NCI-H524 (cell line): ENCODE measurements at regions not wholly inside any gene's neighbourhood (a gene's known extent, or its start where the extent isn't known, plus 50 kb on each side); places are given as distances from the start of the nearest gene placed in this dataset.
"Not testable (repeated sequence)": the region's sequence is repeated elsewhere in the genome, so short reads cannot be mapped to it uniquely, and the experiment has no call there.

Source experiments
- DNase-seq, 2 experiments: peaks; one replicate each; lab custom pipeline; 2025; lab: John Stamatoyannopoulos, UW

GRCh38 chr4:134501488-134501887 is 299.9 kb upstream of the PABPC4L start:
- DNase-seq = not testable (repeated sequence)

DNA sequence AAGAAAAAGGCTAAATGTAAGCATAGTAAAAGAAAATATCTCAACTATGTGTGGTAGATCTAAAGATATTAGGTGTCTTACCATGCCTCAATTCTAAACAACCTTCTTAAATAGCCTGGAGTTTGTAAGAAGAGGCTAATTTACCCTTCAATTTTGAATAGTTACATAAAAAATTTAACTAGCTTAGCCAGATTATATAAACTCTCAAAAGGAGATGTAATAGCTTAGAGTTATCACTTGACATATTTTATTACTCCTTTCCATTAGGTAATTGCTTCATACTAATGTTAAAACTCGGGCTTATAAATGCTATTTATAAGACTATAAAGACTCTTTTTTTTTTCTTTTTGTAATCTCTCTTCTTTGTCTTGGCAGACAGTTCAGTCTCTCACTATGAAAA is 297.5 kb upstream of the PABPC4L start:
- DNase-seq = no peak

DNA sequence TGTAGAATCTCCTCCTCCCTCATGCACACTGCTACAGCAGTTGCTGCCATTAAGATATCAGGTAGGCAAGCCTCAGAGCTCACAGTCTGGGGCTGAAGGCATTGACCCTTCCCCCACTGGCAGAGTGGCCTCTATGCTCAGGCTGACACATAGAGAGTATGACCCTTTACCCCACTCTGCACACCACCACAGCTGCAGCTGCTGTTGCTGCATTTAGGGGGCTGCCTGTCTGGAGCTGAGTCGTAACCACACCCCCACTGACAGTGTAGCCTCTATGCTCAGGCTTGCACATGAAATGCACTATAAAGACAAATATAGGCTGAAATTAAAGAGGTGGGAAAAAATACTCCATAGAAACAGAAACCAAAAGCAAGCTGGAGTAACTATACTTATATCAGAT is 289.3 kb upstream of the PABPC4L start:
- DNase-seq = no peak

GRCh38 chr4:134483514-134483913 is 281.9 kb upstream of the PABPC4L start:
- not testable (repeated sequence) for DNase-seq

DNA sequence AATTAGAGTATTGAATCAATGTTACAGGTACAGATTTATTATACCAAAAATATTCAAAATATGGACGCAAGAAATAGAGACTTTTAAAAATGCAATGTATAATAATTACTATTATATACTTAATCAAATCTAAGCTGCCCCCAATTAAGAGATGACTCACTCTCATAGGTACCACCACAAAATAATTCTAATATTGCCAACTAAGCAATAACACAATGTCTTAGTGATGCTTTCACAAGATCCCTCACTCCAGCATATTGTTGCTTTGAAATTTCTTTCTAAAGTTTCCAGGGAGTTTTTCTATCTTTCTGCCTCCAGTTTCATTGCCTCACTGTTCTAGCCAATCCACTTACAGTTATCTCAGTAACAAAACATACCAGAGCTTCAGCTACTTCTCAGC is 270.0 kb upstream of the PABPC4L start:
- DNase-seq = no peak

DNA sequence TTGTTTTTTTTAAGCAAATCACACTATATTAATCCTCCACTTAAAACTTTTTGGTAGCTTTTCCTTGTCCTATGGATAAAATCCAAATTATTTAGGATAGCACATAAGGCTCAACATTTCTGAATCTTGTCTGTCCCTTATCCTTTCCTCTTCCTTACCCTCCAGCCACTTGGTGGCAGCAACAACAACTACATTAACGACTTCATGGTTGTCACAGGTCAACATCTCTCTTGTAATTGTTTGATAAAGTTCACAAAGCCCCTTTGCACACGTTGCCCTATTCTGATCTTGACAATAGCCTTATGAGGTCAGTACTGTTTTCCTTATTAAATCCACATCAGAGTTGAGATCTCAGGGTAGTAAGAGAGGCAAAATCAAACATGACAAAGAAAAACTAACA is 269.0 kb upstream of the PABPC4L start:
- peak; percentile 20 to 28 for DNase-seq

DNA sequence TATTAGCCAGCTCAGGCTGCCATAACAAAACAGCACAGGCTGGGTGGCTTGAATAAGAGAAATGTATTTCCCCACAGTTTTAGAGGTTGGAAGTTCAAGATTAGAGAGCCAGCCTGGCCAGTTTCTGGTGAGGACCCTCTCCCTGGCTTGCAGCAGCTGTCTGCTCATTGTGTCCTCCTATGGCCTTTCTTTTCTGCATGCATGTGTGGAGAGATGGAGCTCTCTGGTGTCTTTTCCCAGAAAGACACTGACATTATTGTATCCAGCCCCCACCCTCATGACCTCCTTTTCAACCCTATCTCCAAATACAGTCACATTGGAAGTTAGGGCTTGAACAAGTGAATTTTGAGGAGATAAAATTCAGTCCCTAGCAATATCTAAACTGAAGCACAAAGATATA is 263.8 kb upstream of the PABPC4L start:
- DNase-seq = peak in 1 of 2 experiments; percentile 33

- no peak for DNase-seq
Measured at GRCh38 chr4:134463771-134464170, 262.2 kb upstream of the PABPC4L start.

DNA sequence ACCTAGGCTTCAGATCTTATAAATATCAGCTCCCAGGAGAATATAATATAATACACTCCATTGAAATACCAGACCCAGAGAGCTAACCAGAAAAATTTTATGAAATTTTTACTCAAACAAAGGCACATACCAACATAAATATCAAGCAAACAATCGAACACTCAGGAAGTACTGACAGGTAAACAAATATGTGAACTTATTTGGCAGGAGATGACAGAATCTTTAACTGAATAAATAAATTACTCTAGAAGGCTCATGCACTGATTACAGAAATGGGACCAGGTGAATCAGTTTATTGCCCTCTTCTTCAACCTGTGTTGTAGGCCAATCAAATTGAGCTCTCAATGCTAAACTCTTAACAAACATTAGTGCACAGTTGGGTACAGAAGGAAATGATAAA is 225.2 kb upstream of the PABPC4L start:
- DNase-seq = no peak

DNA sequence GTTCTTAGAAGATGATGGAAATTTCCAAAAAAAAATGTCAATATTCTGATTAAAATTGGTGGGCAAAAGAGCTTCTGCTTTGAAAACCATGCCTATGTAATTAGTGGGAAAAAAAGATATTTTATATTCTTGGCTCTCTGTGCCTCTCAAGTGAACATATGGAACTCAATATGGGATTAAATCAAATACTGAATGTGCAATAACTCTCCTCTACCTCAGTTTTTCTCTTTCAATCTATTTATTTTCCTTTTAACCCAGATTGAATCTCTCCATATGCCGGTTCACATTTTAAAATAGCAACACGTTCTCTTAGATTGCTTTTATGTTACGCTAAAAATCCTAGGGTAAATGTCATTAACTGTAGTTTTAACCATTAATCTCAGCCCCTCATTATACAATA is 224.2 kb upstream of the PABPC4L start:
- no peak for DNase-seq

DNA sequence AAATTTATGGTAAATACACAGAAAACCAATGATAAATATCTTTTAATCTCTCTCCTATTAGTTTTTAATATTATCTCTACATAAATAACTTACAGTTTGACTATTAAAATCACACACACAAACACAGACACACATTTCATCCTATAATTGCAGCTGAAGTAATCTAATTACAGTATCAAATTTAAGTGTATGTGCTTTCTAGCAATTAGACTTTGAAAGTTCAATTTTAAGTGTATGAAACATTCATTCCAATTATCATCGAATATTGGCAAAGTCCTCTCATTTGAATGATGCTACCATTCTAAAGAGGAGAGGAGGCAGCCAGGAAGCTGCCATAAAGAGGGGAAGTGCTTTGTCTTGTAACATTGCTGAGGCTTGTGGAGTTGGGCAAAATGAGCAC is 221.2 kb upstream of the PABPC4L start:
- DNase-seq = no peak

DNA sequence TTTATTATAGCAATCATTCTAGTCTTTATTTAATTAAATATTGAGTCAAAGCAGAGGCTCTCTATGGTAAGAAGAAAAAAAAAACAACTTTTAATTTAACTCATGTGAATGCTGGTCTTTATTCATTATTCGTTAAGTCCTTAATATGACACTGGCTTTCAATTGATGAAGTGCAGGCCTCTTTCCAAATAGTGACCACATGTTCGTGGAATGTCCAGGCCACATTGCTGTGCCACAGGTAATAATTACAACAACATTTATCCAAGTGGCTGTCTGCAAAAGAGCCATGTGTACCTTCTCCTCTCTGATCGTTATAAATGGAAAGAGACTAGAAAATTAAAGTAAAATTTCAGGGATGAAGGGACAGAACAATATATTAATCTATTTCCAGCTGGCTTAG is 220.1 kb upstream of the PABPC4L start:
- DNase-seq = no peak

GRCh38 chr4:134408897-134409296 is 207.3 kb upstream of the PABPC4L start:
- no peak for DNase-seq

DNA sequence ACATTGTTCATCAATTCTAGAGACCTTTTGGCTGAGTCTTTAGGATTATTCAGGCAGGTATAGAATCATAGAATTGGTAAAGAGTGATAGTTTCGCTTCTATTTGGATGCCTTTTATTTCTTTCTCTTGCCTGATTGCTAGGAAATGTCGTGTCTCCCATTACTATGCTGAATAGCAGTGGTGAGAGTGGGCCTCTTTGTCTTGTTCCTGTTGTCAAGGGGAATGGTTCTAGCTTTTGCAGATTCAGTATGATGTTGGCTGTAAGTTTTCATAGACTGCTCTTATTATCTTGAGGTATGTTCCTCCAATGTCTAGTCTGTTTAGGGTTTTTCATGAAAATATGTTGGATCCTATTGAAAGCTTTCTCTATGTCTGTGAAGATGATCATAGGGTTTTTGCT is 200.2 kb upstream of the PABPC4L start:
- DNase-seq = no peak

GRCh38 chr4:134393592-134393991 is 192.0 kb upstream of the PABPC4L start:
- DNase-seq = no peak

- no peak for DNase-seq
Measured at GRCh38 chr4:134390319-134390718, 188.7 kb upstream of the PABPC4L start.

DNA sequence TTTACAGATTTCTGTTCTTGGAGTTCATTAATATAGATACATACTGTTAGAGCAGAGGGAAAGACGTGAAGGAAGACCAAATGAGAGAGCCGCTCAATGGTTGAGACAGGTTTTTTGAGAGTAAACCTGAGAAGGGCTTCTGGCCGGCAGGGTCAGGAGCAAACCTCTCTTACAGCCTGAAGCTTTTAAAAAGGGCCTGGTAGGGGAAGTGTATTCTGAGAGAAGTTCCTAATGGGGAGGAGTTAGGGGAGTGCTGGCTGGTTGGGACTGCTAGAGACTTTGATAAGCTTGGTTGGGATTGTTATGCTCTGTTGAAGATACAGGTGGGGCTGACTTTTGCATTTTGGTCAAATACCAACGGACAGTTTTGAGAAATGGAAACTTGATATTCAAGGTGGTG is 186.8 kb upstream of the PABPC4L start:
- DNase-seq = no peak

DNA sequence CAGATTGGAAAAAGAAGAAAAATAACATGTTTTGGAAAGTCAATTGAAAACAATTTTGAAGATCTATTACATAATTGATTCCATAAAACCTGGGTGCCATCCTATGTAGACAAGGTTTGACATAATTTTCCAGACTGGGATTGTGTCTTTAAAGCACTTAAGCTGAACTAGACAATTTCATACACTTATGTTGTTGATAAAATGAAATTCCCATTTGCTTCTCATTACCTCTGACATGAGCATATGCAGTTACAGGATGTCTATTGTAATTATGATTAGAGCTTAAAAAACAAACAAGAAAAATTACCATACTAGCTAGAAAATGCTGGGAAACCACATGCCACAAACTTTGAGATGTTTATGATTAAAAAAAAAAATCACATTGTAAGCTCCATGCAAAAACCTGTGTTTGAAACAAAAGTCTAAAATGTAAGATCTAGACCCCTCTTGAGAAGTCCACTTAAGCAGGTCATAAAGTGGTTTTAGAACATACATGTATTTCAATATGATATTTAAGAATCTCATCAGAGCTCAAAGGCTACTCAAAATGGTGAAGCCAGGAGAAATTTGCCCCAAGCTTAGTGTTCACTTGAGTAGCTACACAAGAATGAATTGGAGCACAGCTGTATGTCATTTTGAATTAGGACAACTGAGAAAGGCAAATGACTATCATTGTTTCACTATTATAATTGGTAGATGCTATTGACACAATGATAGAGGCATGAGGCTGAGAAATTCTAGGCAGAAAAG is 181.1 kb upstream of the PABPC4L start:
- no peak for DNase-seq

DNA sequence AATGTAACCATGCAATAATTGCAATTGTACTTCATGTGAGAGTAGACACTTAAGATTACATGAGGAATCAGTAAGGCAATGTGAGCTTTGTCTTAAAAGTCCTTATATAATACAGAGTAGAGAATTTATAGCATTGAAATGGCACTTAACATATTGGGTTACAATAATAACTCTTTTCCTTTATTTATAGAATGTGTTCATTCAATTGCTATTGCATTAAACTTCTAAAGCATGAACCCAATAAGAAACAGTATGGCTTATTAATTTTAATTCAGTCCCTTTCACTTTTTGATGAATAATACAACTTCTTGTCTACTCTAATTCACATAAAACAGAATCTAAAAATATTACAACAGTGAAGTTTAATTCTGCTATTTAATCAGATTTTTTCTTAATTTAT is 174.2 kb upstream of the PABPC4L start:
- DNase-seq = no peak

- DNase-seq = no peak
Measured at GRCh38 chr4:134365852-134366251, 164.3 kb upstream of the PABPC4L start.

DNA sequence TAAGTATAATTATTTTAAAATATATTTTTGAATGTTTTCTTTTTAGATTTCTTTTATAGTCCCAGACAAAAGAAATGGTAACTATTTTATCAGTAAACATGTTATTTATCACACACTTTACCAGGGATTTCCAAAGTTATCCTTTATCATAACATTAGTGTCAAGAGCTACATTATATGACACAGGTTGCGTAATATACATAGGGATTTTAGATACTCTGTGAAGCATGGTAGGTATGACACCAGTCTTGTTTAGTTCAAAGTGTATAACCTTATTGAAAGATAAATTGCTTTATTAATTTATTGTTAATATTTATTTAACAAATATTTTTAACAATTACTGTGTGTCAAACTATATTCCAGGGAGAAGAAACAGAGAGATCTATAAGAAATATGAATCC is 163.3 kb upstream of the PABPC4L start:
- no peak for DNase-seq

DNA sequence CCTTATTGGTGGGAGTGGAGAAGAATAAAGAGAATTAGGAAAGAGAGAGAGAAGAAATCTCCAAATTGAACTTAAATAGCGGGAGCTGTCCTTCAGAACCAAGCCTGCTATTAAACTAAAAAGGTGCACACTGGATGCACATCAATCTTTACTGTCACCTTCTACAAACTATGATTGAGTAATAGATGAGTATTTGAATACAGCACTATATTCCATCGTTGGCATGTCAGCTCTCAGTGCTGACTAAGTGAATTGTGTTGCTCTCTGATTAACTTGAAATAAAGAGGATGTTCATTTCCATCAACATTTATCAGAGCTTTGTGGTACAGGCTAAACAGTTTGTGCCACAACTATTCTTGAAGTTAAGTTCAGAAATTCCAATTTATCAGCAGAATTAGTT is 143.7 kb upstream of the PABPC4L start:
- no peak for DNase-seq

DNA sequence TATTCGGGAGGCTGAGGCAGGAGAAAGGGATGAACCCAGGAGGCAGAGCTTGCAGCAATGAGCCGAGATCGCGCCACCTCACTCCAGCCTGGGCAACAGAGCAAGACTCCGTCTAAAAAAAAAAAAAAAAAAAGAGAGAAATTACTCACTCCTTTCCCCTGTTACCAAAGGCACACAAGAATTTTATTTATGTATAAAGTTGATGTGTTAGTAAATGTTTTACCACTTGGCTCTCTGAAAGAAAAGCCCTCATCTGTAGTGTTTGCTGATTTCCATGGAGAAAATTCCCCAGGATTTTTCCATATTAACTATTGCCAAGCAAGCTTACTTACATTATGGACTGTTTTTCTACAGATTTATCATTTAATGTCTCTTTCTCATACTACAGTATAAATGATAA is 142.1 kb upstream of the PABPC4L start:
- no peak for DNase-seq

GRCh38 chr4:134343081-134343480 is 141.5 kb upstream of the PABPC4L start:
- no peak for DNase-seq
